ENCODE measurements at regions not wholly inside any gene's neighbourhood (a gene's known extent, or its start where the extent isn't known, plus 50 kb on each side); places are given as distances from the start of the nearest gene placed in this dataset.
"Not testable (repeated sequence)": the region's sequence is repeated elsewhere in the genome, so short reads cannot be mapped to it uniquely, and the experiment has no call there.

DNA sequence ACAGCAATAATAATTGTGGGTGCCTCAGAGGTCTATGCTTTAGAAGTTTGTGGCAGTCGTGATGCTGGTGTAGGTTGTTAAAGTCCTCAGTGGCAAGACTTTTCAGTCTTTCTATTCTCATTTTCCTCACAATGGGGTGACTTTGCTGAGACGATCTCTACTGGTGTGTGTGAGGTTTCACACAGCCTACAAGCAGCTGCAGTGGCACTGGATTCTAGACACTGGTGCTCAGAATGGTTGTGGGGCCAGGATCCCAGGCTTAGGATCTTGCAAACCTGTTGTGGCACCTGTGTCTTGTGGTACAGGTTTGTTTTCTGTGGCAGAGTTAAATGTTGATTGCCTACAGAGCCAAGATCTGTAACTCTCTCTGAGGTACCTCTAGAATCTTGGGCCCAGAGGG, 581.2 kb downstream of the PTPRC start:
- no peak for DNase-seq (ENCODE audit: low read depth)

DNA sequence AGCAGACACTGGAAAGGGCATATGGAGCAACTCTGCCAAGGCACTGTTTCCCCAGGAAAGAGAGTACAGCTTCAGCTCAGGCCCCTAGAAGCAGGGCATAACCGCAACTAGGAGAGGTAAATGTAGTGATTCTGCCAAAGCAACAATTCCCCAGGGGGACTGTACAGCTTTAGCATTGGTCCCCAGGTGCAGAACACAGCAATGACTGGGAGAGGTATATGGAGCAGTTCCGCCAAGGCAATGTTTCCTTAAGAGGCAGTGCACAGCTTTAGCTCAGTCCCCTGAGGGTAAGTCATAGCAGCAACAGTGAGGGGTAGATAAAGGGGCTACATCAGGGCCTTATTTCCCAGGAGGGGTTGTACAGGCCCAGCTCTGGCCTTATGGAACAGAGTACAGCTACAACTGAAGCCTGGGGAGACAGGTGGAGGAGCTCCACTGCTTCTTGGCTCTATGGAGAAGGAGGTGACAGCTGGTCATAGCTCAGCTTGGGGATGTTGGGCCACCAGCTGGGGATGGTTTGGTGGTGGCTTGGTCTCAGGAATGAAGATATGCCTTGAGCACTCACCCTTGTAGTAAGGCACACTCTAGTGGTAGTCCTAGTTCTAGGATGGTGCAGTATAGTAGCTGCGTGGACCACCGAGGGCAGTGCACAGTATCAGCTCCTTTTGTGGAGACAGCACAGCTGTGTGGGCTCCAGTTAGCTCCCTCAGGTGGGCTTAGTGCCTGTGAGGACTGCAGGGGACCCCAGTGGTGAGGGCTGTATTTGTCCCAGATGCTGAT, 582.7 kb downstream of the PTPRC start:
- no peak for DNase-seq (ENCODE audit: low read depth)

DNA sequence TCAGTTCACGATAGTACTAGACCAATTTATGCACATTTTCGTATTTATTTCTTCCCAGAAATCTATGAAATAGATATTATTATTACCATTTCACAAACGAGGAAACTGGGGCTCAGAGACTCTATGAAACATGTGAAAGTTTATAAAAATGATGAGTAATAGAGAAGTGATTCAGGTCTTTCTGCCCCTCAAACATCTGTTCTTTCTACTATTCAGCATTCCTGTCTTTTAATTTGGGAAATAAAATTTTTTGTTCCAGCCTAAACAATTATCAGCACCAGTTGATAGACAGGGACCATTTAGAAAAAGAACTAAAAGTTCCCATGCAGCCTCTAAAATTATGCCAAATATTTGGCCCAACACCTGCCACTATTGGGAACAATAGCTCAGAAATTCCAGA, 585.1 kb downstream of the PTPRC start:
- DNase-seq (ENCODE audit: low read depth) = no peak

DNA sequence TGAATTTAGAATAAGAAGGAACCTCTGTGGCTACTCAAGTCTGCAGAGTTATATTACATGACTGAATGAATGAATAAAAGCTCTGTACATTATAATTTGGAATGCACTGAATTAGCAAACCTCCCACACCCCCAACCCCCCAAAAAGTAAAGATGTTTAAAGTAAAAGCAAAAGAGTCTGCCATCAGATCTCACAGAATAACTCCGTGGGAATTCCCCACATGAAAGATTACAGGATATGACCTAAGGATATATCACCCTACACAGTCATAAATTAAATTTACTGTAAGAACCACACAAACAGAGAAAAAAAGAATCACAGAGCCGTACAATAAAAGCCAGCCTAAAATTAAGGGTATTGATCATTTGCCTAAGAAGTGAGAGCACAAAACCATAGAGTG, 587.3 kb downstream of the PTPRC start:
- DNase-seq (ENCODE audit: low read depth) = no peak

DNA sequence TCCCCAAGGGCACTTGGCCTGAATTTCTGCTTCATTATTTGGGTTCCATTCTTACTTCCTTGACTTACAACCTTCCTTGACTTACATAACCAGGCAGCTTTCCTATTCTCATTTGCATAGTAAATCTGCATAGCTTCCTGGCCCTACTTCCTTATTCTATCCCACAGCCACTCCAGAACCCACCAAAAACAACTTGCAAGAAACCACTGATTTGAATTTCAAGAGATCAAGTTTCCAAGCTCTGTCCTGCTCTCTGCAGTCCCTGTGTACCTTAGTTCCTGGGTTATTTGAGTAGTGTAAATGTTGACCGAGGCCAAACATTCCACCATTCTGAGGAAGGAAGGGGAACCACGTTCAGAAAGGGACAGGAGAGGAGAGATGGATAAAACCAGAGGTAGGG, 603.3 kb downstream of the PTPRC start:
- no peak for DNase-seq (ENCODE audit: low read depth)

DNA sequence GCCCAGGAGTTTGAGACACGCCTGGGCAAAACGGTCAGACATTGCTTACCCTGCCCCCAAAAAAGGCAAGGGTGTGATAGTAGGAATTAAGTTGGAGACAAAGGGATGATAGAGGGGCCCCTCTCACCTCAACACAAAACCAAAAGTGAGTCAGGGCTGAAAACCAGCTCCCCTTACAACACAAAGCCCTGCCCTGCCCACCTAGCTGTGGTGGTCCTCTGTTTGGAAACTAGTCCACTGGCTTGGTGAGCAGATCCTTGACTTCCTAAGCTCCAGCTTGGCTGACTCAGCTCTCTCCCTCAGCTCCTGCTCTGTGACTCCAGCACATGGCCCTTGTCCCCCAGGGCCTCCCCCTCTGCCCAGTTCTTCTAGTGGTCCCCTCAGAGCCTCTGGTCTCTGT, 603.8 kb downstream of the PTPRC start:
- DNase-seq (ENCODE audit: low read depth) = no peak

DNA sequence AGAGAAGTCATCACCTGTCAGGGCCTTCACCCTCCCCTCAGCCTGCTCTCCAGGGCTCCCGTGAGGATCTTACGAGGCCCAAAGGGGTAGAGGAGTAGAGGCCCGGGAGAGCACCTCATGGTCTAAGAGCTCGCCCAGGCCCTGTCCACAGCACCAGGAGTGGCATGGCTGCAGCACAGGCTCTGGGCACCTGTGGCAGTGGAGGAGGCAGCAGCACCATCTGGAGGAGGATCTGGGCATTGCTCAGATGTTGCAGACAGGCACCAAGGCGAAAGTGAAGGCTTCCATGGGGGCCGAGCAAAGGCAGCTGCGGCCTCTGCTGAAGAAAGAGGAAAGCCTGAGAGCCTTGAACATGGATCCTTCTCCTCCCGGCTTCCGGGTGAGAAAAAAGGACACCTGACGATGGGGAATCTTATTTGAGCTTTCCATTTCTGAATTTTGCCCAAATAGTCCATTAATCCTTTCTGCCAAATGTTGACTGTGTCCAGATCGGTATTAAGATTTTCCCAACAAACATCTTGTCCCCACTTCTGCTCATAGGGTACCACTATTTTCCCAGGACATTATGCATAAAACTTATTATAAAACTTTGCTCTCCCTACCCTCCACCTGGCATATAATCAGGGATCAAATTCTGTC, 604.7 kb downstream of the PTPRC start:
- DNase-seq (ENCODE audit: low read depth) = peak; percentile 44

DNA sequence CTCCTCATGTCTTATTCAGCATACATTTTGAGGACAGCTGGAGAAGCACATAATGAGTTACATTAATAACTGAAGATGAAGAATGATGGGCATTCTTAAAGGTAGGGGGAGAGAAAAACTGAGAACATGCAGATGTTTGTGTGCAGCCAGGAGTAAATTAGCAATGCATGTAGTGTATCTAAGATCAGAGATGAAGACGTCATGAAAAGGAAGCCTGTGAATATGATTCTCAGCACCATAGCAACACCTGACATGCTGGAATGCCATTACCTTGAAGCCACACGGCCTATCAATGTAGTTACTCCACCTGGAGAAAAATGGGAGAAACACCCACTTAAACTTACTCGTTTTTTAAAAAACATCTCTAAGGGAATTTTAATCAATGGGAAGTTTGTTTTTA, 607.1 kb downstream of the PTPRC start:
- DNase-seq (ENCODE audit: low read depth) = no peak

DNA sequence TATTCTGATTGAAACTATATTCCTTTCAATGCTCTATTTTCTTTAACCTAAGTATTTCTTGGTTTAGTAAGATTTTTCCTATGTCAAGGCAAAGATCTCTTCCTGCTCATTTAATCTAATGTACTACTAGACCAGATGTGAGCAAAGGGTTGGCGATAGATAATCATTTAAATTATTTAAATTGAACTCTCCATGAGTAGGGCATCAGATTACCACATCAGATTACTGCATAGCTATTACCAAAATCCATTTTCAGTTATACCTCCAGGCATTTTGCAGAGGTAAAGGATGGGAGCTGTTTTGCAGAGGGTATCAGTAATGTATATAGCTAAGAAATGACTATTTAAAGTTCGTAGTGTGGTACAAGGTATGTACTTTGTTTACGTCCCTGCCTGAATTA, 607.9 kb downstream of the PTPRC start:
- DNase-seq (ENCODE audit: low read depth) = no peak

DNA sequence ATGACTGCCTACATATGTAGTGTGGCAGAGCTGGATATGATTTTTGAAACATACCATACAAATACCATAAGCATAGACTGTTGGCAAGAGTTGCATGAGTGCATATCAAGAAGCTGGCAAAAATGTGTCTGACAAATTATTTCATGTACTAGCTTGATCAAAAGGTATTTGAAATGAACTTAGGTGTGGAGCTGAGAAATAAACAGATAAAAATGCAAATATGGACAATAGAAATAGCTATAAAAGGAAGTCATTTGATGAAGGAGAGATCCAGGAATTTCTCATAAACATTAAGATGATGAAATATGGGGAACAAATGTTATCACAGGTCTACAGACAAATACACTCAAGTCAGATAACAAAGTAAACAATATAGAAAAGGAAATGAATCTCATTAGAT, 609.1 kb downstream of the PTPRC start:
- no peak for DNase-seq (ENCODE audit: low read depth)

DNA sequence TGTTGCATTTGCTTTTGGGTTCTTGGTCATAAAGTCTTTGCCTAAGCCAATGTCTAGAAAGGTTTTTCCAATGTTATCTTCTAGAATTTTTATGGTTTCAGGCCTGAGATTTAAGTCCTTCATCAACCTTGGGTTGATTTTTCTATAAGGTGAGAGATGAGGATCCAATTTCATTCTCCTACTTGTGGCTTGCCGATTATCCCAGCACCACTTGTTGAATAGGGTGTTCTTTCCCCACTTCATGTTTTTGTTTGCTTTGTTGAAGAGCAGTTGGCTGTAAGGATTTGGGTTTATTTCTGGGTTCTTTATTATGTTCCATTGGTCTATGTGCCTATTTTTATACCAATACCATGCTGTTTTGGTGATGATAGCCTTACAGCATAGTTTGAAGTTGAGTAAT, 615.2 kb downstream of the PTPRC start:
- not testable (repeated sequence) for DNase-seq (ENCODE audit: low read depth)

DNA sequence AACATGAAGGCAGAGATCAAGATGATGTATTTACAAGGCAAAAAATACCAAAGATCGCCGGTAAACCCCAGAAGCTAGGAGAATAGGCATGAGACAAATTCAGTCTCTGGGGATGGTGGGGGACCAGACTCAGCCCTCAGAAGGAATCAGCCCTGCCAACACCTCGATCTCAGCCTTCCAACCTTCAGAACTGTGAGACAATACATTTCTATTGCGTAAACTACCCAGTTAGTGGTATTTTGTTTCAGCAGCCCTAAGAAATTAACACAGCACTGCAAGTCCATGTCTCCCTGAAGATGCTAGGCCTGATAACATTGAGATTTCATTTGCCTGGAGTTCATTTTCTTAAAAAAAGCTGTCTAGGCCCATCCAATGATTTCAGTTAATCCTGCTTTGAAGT, 622.5 kb downstream of the PTPRC start:
- DNase-seq (ENCODE audit: low read depth) = no peak

DNA sequence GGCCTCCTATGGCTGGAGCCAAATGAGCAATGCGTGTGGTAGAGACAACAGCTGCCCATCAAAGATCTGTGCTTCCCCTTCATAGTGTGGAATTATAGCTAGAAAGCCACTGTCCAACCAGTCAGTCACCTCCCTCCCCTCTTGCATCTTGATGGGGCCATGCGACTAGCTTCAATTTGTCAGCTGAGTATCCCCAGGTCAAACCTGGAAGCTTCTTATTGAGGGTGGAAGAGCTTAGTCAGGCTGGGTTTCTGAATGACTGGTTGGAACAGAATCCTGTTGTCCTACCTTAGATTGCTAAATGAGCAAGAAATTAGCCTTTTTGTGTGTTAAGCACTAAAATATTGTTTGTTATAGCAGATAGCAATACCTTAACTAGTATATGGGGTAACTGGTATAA, 625.4 kb downstream of the PTPRC start:
- DNase-seq (ENCODE audit: low read depth) = no peak

DNA sequence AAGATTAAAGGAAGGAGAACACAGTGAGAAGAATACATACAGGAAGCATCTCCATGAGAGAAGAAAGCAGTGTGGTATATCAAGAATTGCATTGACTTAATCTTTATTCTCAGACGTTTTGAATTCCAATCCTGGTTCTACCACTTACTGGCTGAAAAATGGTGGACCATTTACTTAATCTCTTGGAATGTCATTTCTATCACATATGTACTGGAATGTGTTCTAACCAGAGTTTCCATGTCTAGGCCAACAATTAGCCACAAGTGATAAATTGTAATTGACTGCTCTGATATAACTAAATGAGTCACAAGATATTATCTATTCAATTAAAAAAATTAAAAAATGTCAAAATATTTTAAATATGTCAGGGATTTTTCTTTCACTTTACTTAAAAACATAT, 626.1 kb downstream of the PTPRC start:
- DNase-seq (ENCODE audit: low read depth) = no peak

DNA sequence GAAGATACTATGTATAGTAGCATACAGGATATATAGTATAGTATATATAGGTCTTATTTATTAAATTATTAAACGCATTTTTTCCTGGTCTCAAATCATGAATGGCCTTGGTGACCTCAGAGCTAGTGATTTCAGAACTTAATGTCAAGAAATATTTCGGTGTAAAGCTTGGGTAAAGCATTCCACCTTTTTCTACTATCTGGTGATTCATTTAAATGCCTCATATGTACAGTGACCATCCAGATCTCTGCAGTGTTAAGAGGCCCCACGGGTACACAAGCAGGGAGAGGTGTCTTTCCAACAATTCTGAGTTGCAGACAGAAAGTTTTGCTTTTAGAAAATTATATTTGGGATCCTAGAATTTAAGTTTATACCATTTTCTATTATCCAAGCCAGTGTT, 626.5 kb downstream of the PTPRC start:
- no peak for DNase-seq (ENCODE audit: low read depth)

DNA sequence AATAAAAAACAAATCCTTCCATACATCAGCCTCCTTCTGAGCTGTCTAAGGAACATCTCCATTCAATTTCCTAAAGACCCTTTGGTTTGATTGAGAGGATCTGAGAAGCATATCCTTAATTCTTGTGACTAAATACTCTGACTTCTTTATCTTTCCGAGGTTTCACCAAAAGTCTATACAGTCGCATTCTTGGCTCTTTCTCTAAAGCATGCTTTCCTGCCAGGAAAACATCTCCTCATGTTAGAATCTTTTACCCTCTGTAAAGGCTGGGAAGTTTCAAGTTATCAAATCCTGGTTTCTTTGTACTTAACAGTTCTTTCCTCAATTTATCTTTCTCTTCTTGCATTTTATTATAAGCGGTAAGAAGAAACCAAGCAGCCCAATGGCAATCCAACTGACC, 630.4 kb downstream of the PTPRC start:
- no peak for DNase-seq (ENCODE audit: low read depth)

DNA sequence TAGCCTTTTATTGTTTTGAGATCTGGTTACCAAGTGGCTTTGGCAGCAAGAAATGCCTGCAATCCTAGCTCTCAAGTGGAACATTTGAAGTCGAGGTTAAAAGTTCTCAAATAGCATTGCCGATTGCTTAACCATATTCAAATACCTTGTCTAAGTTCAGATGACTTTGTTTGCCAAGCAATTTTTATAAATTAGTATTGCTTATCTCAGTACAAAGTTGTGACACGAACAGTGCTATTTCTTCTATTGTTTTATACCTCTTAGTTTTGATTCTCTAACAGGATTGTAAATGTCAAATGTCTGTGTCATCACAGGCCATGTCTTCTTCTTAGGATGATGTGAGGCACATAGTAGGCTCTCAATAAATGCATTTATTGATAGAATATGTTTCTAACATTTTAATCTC, 633.3 kb downstream of the PTPRC start:
- no peak for DNase-seq (ENCODE audit: low read depth)

DNA sequence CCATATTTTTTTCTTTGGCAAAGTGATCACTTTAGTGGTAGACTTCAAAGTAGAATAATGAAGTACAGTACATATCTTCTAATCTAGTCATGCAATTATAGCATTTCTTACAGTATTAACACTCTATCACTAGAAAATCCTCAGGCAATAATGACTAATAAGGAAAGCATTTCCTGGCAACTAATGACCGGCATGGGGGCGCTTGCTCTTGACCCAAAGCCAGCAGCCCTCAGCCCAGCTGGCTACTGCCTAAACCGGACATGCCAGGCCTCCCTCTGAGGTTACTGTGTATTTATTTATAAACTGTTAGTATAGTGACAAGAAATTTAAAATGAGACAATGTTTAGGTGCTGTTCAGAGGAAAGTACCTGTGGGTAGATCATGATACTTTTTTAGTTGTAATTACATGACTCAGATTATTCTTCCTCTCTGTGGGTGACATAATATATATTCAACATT, 633.8 kb downstream of the PTPRC start:
- DNase-seq (ENCODE audit: low read depth) = no peak

DNA sequence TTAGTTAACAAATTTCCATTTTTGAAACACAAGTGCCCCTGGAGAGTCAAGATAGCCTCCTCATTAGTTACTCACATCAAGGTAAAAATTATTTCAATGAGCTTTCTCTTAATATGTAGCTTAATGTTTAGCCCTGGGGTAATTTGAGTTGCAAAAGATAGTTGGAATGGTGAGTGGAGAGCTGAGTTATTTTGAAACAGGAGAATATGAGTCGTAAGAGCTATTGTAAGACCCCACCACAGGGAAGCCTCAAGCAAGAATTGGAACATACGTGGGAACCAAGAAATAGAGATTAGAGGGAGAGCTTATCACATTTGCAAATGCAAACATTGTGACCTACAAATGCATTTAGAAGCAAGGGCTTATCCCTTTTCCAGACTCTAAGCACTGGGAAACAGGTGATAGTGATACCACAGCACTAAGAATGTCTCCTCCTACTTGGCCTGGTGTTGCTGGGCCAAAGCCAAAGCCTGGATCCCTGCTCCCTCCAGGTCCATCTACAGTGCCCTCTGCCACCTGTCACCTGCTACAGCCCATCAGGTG, 635.1 kb downstream of the PTPRC start:
- no peak for DNase-seq (ENCODE audit: low read depth)

DNA sequence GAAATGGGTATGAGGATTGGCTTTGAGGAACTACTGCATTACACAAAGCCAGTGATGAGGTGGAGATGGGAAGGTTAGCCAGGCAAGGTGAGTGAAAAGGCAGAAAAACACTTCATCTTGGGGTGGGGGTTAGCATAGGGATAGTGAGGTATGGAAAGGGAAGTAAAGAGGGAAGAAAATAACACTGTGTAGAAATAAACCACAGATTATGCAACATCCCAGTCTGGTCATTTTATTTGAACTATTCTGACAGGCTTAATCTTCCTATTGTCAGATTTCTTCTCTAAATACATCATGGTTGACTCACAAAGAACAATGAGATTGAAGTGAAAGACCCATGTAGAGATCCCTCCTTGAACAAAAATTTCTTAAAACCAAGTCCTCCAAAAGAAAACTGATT, 640.2 kb downstream of the PTPRC start:
- DNase-seq (ENCODE audit: low read depth) = no peak

DNA sequence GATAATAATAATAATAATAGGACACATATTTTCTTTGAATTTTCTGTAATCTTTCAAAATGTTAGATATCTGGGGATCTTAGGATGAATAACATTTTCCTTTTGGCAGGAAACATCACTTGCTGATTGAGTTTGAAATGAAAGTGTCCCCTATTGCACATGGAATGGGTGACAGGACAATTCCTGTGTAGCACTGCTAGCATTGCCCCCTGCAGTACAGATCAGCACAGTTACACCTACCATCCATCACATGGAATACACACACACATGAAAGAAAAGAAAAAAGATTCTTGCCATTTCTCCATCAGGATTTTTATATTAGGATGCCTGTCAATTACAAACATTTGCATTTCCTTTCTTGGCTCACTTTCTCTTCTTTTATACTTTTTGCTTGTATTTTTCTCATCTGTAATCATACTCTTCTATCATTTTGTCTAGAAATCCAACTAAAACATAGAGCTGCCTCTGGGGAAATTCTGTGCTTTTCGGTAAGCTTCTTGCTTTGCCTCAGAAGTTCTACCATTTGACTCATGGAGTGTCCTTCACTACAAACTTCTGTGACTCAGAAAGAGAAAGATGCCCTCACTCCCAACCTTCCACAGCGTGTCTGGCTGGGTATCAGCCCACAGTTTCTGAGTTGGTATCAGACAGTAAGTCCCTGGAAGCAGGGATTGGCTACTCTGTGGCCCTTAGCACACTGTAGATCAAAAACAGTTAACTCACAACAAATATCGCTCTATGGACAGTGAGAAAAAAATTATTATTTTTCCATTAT, 641.2 kb downstream of the PTPRC start:
- no peak for DNase-seq (ENCODE audit: low read depth)

DNA sequence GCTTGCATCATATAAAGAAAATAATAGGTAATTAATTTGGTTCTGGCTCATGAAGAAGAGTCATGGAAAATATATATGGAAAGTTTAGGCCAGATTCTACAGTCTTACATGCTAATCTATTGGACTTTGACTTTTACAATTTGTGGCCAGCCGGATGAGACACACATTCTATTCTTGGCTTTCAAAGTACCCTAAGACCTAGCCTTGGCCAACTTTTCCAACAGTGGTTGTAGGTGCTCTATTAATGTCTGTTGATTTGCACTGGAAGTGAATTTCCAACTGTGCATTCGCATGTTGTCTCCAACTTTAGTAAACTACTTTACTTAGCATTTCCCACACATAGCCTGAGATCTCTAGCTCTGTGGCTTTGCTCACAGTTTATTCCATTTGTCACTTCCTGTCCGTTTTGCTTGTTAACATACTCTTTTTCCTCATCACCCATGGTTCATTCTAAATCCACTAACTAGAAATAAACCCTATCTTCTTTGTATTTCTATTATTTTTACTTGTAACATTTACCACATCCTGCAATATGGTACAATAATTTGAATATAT, 644.0 kb downstream of the PTPRC start:
- DNase-seq (ENCODE audit: low read depth) = no peak

DNA sequence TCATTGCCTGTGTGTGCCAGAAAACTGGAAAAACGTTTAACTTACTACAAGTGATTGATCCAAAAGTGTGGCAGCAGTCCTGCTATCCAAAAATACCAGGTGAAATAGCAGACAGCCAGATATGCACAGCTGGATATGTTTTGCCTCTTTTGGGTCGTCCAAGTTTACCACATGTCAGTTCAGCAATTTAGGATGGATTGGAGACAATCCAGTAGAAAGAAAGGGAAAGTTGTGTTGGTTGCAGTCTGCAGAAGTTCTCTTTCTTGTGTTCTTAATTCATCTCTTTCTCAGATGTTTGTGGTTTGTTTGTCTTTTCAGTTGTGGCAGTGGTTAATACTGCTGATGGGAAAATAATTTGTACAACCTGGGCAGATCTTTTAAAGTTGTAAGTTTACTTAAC, 645.0 kb downstream of the PTPRC start:
- no peak for DNase-seq (ENCODE audit: low read depth)
